G401.6 (cell line): ENCODE measurements at regions not wholly inside any gene's neighbourhood (a gene's known extent, or its start where the extent isn't known, plus 50 kb on each side); places are given as distances from the start of the nearest gene placed in this dataset.
"Not testable (repeated sequence)": the region's sequence is repeated elsewhere in the genome, so short reads cannot be mapped to it uniquely, and the experiment has no call there.

ENCODE experiments used
- FAIRE-seq: peaks from 2 replicates; lab custom pipeline; 2012; peaks lifted over from hg19 to GRCh38; lab: Jason Lieb, UNC

GRCh38 chr12:47346251-47347019 is 266.7 kb upstream of the AMIGO2 start:
- no peak for FAIRE-seq

- FAIRE-seq: no peak
Observed at GRCh38 chr12:47343684-47344567, 264.2 kb upstream of the AMIGO2 start.

- no peak for FAIRE-seq
Observed at GRCh38 chr12:47340411-47341015, 260.8 kb upstream of the AMIGO2 start.

- no peak for FAIRE-seq
Observed at GRCh38 chr12:47337581-47337980, 257.8 kb upstream of the AMIGO2 start.

GRCh38 chr12:47333271-47333858 is 253.6 kb upstream of the AMIGO2 start:
- FAIRE-seq: not testable (repeated sequence)

- FAIRE-seq: no peak
Observed at GRCh38 chr12:47328831-47329545, 249.2 kb upstream of the AMIGO2 start.

- no peak for FAIRE-seq
Observed at GRCh38 chr12:47326190-47326589, 246.4 kb upstream of the AMIGO2 start.

- FAIRE-seq: no peak
Observed at GRCh38 chr12:47323802-47324201, 244.0 kb upstream of the AMIGO2 start.

GRCh38 chr12:47321436-47321835 is 241.7 kb upstream of the AMIGO2 start:
- FAIRE-seq: no peak

- FAIRE-seq: no peak
Observed at GRCh38 chr12:47319746-47320145, 240.0 kb upstream of the AMIGO2 start.

GRCh38 chr12:47318963-47319362 is 239.2 kb upstream of the AMIGO2 start:
- no peak for FAIRE-seq

- no peak for FAIRE-seq
Observed at GRCh38 chr12:47317175-47317915, 237.6 kb upstream of the AMIGO2 start.

- no peak for FAIRE-seq
Observed at GRCh38 chr12:47316609-47317049, 236.9 kb upstream of the AMIGO2 start.

- FAIRE-seq: no peak
Observed at GRCh38 chr12:47314996-47315395, 235.2 kb upstream of the AMIGO2 start.

GRCh38 chr12:47312808-47313426 is 233.2 kb upstream of the AMIGO2 start:
- FAIRE-seq: no peak

- peak; percentile 80 for FAIRE-seq
Observed at GRCh38 chr12:47312147-47312546, 232.4 kb upstream of the AMIGO2 start.

GRCh38 chr12:47311568-47311967 is 231.8 kb upstream of the AMIGO2 start:
- no peak for FAIRE-seq

GRCh38 chr12:47311010-47311409 is 231.3 kb upstream of the AMIGO2 start:
- no peak for FAIRE-seq

- no peak for FAIRE-seq
Observed at GRCh38 chr12:47308672-47309071, 228.9 kb upstream of the AMIGO2 start.

- FAIRE-seq: peak; percentile 88
Observed at GRCh38 chr12:47307680-47308399, 228.1 kb upstream of the AMIGO2 start.
